ENCODE measurements at regions not wholly inside any gene's neighbourhood (a gene's known extent, or its start where the extent isn't known, plus 50 kb on each side); places are given as distances from the start of the nearest gene placed in this dataset.

GRCh38 chr3:177878192-177878591 lies 658.0 kb upstream of the KCNMB2 start:
- TF ChIP-seq CTCF (IDR thresholded peaks at IDR 0.05) = no peak
- TF ChIP-seq POLR2A (IDR thresholded peaks at IDR 0.05) = no peak

Data from testis (tissue), 2 donors.